ENCODE measurements at regions not wholly inside any gene's neighbourhood (a gene's known extent, or its start where the extent isn't known, plus 50 kb on each side); places are given as distances from the start of the nearest gene placed in this dataset.

GRCh38 chr12:23340351-23340750 lies 609.1 kb downstream of the SOX5 start:
- H3K79me2 ChIP-seq (ENCODE audit: insufficient read depth, low read length) = no peaks in the 10 kb centered on the region
- no peaks in the 10 kb centered on the region for H3F3A ChIP-seq (ENCODE audit: low read depth)
- no peaks in the 10 kb centered on the region for H3K27me3 ChIP-seq (ENCODE audit: insufficient read depth, low read length, poor library complexity, severe bottlenecking)
- H3K9ac ChIP-seq (ENCODE audit: low read depth, low read length, poor library complexity, severe bottlenecking) = no peak overlapping the region
- no peak overlapping the region for H3K4me3 ChIP-seq (ENCODE audit: low read length, poor library complexity, severe bottlenecking)
- H2AFZ ChIP-seq (ENCODE audit: low read length) = no peak overlapping the region
- H3K4me1 ChIP-seq (ENCODE audit: insufficient read depth, low read length, poor library complexity, severe bottlenecking) = no peaks in the 10 kb centered on the region
- no peak overlapping the region for H3K4me2 ChIP-seq (ENCODE audit: low read depth, low read length, poor library complexity, severe bottlenecking)
- no peaks in the 10 kb centered on the region for H4K20me1 ChIP-seq (ENCODE audit: insufficient read depth, low read length, poor library complexity, severe bottlenecking)
- H3K9me2 ChIP-seq (replicated peaks; ENCODE audit: low read depth, low read length) = no peaks in the 10 kb centered on the region
- no peak for TF ChIP-seq CTCF (conservative IDR thresholded peaks at IDR 0.05; ENCODE audit: low read length)
- no peak for TF ChIP-seq EZH2phosphoT487 (IDR thresholded peaks at IDR 0.05; ENCODE audit: borderline replicate concordance)
- H3K36me3 ChIP-seq (ENCODE audit: insufficient read depth, low read length) = no peaks in the 10 kb centered on the region
- H3K9me3 ChIP-seq (ENCODE audit: insufficient read depth, low read depth, low read length) = no peaks in the 10 kb centered on the region

GRCh38 chr12:23342407-23342806 lies 607.1 kb downstream of the SOX5 start:
- H4K20me1 ChIP-seq (ENCODE audit: insufficient read depth, low read length, poor library complexity, severe bottlenecking) = no peaks in the 10 kb centered on the region
- H3K27me3 ChIP-seq (ENCODE audit: insufficient read depth, low read length, poor library complexity, severe bottlenecking) = no peaks in the 10 kb centered on the region
- H2AFZ ChIP-seq (ENCODE audit: low read length) = no peak overlapping the region
- H3K9ac ChIP-seq (ENCODE audit: low read depth, low read length, poor library complexity, severe bottlenecking) = no peak overlapping the region
- no peaks in the 10 kb centered on the region for H3K9me2 ChIP-seq (replicated peaks; ENCODE audit: low read depth, low read length)
- no peaks in the 10 kb centered on the region for H3F3A ChIP-seq (ENCODE audit: low read depth)
- H3K4me1 ChIP-seq (ENCODE audit: insufficient read depth, low read length, poor library complexity, severe bottlenecking) = no peaks in the 10 kb centered on the region
- H3K9me3 ChIP-seq (ENCODE audit: insufficient read depth, low read depth, low read length) = no peaks in the 10 kb centered on the region
- no peak overlapping the region for H3K4me3 ChIP-seq (ENCODE audit: low read length, poor library complexity, severe bottlenecking)
- no peak for TF ChIP-seq CTCF (conservative IDR thresholded peaks at IDR 0.05; ENCODE audit: low read length)
- no peak for TF ChIP-seq EZH2phosphoT487 (IDR thresholded peaks at IDR 0.05; ENCODE audit: borderline replicate concordance)
- no peaks in the 10 kb centered on the region for H3K79me2 ChIP-seq (ENCODE audit: insufficient read depth, low read length)
- no peak overlapping the region for H3K4me2 ChIP-seq (ENCODE audit: low read depth, low read length, poor library complexity, severe bottlenecking)
- H3K36me3 ChIP-seq (ENCODE audit: insufficient read depth, low read length) = no peaks in the 10 kb centered on the region

- Histone ChIP-seq H3K27me3 (ENCODE audit: insufficient read depth, low read length, poor library complexity, severe bottlenecking) (no peaks in the 10 kb centered on the region), H3K4me3 (ENCODE audit: low read length, poor library complexity, severe bottlenecking) (no peak overlapping the region), H3K4me2 (ENCODE audit: low read depth, low read length, poor library complexity, severe bottlenecking) (no peak overlapping the region), H3K9me2 (replicated peaks; ENCODE audit: low read depth, low read length) (no peaks in the 10 kb centered on the region), H2AFZ (ENCODE audit: low read length) (no peak overlapping the region), H4K20me1 (ENCODE audit: insufficient read depth, low read length, poor library complexity, severe bottlenecking) (no peaks in the 10 kb centered on the region), H3K9ac (ENCODE audit: low read depth, low read length, poor library complexity, severe bottlenecking) (no peak overlapping the region), H3K79me2 (ENCODE audit: insufficient read depth, low read length) (no peaks in the 10 kb centered on the region), H3K36me3 (ENCODE audit: insufficient read depth, low read length) (no peaks in the 10 kb centered on the region), H3K4me1 (ENCODE audit: insufficient read depth, low read length, poor library complexity, severe bottlenecking) (no peaks in the 10 kb centered on the region), H3F3A (ENCODE audit: low read depth) (no peaks in the 10 kb centered on the region), H3K9me3 (ENCODE audit: insufficient read depth, low read depth, low read length) (no peaks in the 10 kb centered on the region)
- TF ChIP-seq EZH2phosphoT487 (IDR thresholded peaks at IDR 0.05; ENCODE audit: borderline replicate concordance) (no peak), CTCF (conservative IDR thresholded peaks at IDR 0.05; ENCODE audit: low read length) (no peak)
Measured at GRCh38 chr12:23349564-23349963, 599.9 kb downstream of the SOX5 start.

Measured in Loucy (cell line).